NCI-H2081 (cell line): ENCODE measurements at regions not wholly inside any gene's neighbourhood (a gene's known extent, or its start where the extent isn't known, plus 50 kb on each side); places are given as distances from the start of the nearest gene placed in this dataset.

Experiments used
- DNase-seq, 2 experiments: peaks; one replicate each; lab custom pipeline; 2025; lab: John Stamatoyannopoulos, UW

DNA sequence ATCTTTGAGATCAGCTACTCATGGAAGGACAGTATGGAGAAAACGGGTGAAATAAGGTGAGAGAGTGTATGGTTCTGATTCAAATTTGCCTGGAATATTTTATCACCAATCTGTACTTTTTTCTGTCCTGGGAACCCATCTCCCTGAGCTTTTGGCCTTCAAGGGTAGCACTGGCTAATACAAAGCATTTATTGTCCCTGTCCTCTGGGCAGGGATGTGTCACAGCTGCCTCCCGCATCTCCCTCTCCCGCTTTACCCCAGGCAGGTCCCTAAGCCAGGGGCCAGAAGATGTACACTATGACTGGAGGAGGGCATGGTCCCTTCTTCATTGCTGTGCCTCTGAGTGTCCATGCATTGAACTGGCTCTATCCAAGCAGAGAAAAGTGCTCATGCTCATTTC lies 201.7 kb upstream of the CHRNA7 start:
- DNase-seq = no peak

DNA sequence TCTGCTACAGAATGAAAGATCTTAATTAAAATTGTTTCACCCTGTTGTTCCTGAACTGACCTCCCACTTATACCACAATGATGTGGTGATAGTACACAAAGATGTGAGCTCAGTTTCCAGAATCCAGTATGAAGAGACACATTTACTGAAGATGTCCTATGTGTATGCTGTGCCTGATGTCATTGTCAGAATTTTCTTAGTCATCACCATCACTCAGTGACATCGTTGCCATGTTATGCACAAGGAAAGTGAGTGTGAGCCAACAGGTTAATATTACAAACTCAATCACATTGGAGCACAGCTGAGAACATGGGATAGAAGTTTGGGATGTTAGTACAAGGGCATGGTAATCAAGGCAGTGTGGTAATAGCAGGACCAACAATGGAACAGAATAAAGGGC lies 199.7 kb upstream of the CHRNA7 start:
- DNase-seq = no peak

DNA sequence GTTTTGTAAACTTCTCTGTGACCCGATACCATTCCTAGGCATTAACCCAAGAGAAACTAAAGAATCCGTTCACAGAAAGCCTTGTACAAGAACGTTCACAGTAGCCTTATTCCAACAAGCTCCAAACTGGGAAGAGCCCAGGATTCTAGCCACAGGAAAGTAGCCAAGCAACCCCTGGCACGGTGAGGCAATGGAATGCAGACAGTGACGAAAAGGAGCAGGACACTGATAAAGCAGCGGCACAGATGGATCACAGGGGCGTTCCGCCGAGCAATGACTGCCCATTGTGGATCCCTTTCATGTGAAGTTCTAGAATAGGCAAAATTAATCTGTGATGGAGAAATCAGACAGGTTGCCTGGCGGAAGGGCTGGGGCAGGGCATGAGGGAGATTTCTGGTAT lies 198.7 kb upstream of the CHRNA7 start:
- DNase-seq = no peak

DNA sequence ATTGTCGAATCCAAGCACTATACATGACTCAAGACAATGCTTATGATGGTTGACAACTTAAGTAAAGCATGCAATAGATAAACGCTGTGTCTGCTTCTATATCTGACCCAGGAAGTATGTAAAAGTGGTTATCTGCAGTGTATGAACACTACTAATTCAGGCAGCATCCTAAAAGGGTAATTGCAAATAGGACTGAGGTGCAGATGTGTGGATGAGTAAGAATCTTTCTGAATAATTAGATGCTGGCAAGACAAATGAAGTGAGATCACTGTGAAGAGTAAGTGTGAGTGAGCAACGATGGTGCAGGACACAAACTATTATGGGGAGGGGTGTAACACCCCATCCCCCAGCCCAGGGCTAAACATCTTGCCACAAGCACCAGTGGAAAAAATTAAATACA lies 195.7 kb upstream of the CHRNA7 start:
- no peak for DNase-seq

DNA sequence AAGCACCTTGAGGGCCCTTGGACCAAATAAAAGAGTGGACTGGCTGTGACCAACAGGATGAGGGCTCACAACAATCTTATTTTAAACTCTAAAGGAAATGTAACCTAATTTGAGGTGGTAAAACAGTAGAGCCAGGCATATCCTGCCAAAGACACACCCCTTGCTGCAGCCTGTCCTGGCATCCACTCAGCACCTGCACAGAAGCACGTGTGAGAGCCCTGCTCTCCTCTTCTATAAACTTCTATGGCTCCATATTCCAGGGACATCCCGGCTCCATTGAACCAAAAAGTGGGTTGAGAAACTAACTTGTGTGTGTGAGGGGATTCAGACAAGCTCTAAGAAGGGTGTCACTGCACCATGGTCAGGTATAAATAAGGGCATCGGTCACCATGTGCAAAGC lies 190.9 kb upstream of the CHRNA7 start:
- no peak for DNase-seq

DNA sequence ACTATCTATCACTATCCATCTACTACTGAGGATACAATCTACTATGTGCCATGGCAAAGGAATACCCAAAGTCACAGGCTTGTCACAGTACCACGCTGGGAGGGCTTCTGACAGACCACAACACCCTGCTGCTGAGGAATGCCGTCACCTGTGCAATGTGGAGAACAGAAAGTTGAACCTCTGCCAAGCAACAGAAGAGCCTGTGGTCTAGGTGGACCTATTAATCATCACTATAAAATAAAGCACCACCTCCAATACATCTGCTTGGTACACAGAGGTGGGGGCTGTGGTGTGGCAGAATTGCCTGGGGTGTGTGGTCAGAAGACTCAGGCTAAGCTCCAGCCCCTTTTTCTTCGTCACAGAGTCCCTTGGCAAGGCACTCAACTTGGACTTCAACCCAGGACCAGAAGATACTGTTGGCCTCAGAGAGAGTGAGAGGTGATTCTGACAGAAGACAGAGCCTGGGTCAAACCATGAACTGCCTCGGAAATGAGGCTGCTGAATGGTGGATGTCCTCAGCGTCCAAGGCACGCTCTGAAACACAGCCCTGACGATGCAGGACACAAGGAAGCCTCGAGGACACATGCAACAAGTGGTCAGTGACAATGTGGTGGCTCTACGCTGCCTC lies 189.4 kb upstream of the CHRNA7 start:
- DNase-seq = no peak

DNA sequence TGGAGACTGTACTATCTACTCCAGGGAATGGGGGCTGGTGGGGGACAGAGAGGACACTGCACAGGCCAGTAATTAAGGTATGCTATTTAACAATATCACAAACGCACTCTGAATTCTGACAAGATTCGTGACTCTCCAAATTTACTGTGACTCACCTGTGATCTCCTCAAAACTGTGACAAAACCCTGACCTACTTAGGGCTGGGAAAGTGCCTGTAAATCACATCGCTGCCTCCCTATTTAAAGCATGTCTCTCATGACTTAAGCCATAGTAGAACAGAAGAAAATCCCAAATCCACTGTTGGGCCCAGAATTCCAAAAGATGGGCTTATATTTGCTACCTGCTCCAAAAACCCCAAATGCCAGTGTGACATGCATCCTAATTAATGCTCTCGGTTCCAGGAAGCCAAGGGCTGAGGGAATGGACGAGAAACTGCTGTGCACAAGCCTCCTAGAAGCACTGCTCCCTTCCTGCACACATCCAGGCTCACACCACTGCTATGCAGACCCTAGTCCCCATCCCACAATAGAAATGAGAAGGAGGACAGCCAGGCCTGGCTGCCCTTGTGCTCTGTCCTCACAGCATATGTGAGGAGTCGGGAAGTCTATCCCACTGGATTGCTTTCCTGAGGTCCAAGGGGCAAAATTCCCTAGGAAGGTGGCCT lies 187.7 kb upstream of the CHRNA7 start:
- no peak for DNase-seq

DNA sequence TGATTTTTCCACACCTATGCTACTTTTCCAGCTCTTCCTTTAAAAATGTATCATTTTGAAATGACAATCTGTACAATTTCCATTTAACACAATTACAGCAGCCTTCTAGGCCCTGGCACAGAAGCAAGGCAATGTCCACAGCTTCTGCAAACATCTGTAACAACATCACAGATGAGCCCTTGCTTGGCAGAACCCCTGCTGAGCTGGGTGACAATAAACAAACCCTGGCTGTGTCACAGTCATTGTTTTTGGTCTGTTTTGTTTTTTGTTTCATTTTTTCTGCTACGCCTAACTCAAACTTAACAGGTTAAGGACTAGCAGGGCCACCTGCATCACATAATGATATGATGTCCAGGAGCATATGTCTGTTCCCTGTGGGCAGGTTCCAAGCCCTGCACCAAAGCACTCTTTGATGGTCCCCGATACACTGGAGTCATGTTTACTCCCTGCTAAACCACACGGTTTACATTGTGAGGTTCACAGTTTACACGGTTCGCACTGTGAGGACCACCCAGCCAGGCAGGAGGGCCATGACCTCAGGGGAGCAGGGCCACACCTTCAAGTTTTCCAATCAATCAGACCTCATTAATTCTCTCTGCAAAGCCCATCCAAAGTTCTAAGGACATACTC lies 186.8 kb upstream of the CHRNA7 start:
- peak; percentile 1 to 41 for DNase-seq

DNA sequence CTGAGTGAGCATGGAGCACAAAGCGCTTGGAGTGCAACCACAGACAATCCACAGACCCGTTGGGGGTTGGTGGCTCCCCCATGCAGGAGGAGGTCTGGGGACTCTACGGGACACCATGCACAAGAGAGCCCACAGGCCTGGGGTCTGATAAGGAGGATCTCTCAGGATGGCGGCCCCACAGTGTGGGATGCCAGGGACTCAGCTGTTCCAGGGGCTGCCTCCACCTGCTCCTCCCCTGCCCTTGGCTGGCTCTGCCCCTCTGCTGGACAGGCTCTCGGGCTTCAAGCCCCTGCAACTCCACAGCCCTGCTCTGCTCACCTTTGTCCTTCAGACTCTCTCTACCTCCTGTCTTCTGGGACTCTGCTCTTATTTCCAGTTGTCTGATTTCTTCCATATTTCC lies 184.5 kb upstream of the CHRNA7 start:
- no peak for DNase-seq

DNA sequence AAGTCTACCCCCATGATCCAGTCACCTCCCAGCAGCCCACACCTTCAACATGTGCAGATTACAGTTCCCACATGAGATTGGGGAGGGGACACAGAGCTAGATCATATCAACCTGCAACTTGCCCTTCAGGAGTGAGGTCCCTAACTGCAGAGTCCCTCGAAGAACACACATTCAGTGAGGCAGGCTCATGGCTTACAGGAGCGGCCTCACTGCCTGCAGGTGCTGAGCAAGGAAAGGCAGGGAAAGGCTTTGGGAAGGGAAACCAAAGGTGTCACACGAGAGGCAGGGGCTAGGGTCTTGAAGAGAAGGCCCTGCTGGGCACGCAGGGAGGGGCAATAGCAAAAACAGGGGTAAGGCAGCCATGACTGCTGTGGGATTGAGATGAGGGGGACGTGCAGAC lies 182.4 kb upstream of the CHRNA7 start:
- no peak for DNase-seq

DNA sequence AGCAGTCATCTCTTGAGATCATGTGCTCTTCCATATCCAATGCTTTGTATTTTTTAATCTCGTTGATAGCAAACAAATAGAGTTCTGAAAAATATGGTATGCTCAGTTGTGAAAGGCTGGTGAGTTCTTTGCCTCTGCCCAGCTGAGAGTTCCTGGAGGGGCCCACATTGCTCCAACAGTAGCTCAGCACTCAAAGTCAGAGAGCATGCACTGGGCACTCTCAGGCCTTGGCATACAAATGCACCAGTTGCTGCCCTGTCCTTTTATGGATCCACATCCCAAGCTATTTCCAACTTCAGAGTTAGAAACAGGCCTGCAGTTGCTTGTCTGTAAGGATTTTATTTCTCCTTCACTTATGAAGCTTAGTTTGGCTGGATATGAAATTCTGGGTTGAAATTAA lies 181.7 kb upstream of the CHRNA7 start:
- DNase-seq = no peak

DNA sequence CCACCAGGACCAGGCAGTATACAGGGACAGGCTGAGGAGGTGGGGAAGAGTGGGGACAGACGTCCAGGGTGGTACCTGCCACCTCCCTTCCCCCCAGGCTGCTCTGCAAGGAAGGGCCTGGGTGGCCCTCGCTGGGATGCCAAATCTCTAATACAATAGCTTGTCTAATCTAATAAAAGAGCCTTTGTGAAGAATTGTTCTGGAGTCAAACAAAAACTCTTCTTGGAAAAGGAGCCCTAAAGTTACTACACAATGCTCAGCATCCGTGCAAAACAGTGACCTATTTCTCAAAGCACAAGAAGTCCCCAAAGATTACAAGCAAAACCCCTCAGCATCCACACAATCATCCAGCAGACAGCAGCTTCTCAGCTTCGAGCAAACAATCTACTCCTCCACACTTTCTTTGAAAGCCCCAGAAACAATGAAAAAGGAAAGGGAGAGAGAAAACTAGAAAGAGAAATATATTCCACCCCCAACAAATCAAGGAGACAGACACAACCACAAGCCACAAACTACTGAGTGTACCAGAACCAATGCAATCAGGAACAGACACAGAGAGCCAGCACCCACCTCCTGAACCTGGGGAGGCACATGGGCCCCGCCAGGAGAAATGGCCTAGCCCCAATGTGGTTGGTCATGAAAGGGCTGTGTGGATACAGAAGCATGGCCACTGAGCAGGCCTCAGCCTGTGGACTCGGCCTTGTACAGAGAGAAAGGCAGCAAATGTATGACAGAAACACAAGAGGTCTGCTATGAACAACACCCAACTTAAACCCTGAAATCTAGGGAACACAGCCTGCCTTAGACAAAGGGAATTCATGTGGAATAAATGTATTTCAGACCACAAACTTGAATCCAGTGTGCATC lies 177.1 kb upstream of the CHRNA7 start:
- DNase-seq = no peak

DNA sequence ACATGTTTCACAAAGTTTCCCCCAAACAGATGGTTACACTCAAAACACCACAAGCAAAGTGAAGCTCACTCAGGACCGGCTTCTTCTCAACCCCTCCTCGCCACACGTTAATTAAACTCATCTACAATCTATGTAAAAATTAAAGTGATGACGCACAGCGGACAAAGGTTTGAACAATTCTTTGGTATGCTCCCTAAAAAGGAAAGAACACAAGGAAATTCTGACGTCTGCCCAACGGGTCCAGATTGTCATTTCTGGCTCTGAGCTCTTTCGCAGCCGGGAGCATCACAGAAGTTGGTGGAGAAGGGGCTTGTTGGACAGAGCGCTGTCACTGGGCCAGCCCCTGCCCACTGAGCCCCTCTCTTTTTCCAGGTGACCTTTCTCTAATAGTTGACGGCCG lies 173.7 kb upstream of the CHRNA7 start:
- DNase-seq = no peak

DNA sequence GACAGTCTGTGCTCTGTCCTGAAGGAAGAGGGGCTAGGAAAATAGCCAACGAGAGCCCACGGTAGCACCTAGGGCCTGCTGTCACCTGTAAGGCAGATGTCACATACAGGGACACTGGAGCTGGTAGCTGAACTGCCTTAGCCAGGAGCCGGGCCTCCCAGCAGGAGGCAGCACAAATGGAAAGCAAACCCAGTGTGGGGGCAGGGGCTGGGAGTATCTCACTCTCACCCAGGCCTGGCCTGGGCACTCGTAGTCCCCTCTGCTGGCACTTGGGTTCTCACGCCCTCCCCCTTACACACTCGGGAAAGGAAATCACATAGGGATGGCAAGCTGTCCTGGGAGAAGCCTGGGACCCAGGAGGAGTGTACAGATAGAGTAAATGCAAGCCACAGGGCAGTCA lies 173.1 kb upstream of the CHRNA7 start:
- DNase-seq = no peak

DNA sequence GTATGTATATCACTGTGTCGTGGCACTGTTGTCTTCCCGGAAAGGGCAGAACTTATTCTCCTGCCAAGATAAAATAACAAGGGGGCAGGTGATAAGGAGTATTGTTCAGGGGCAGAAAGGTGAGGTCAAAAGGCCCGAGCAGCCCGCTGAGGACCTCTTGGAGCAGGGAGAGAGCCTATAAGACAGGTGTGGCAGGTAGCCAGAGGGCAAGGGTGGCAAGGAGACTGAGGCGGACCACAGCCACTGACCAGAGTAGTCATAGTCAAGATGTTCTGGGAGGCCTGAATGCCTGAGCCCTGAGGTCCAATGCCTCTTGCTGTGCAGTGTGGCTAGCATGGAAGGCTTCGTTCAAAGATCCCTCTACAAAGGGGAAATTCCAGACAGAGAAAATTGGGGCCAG lies 172.3 kb upstream of the CHRNA7 start:
- no peak for DNase-seq

DNA sequence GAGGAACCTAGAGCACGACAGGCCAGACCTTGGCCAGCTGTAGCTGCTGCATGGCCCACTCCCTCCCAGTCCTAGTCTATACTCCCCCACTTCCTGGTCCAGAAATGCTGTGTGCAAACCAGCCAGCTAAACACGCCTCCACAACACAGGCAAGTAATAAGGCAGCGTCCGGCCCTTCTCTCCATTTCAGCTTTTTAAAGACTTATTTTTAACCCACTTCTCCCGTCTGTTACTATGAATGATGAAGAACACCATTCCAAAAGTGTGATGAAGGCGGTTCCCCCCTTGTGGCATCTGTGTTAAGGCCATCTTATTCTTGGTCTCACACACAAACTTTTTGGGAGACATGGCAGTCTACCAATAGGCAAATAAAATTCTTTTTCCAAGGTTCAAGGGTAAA lies 164.1 kb upstream of the CHRNA7 start:
- DNase-seq = no peak

DNA sequence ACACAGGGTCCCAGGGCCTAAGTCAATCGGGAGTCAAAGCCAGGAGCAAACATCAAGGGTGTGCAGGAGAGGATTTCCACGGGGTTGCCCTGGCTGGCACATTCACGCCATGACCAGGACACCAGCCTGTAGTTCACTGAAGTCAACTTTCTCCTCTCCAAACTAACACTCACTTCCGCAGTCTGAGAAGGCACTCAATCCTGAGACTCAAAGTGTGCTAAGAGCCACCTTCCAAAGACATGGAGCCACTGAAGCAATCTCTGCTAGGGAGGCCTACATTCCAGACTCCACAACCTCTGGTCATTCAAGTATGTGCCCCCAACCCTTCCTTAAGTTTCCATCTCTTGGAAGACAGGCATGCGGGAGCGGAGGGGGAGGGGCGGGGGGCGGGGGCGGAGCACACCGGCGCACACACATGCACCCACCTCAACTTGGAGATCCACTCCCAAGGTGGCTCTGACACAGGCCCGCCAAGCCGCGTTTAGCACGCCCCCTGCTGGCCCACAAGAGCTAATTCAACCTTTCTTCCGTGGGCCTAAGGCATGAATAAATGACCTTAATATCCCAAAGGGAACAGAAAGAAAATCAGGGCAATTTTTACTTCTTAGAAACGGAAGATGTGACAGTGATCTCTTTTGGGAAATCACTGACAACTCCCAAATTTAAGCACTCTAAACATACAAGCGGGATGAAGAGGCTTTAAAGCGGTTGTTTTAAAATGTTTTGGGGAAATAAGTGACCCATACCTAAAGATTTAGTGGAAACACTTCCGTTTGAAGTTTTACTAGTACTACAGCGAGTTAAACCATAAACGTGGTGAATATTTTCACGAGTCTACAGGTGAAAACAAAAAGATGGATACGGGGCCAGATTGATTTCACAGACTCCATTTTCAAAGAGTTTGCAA lies 162.5 kb upstream of the CHRNA7 start:
- DNase-seq = peak; percentile 56 to 68

DNA sequence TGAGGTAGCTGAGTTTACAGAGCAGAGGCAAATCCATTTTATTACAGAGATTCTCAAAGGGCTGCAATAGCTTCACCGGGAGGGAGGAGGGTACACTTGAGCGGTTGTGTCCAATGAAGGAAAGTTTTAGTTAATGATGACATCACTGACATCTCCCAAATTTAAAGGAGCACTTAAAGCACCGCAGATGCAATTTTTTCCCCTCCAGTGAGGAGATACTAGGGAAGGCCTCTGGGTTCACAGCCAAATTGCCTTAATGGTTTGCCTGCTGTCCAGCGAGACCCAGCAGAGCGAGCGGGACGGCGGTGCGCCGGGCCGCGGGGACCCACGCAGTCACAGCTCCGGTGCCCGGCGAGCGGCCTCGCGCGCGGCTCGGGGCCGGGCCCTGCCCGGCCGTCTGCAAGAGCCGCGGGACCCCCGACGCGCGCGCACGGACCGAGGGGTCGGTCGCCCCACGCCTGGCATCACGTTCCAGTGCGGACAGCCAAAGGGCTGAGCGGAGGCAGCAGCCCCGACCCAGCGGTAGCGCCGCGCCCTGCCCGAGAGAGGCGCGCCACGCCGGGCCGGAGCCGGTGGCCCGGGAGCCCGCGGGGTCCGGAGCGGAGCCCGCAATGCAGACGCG lies 160.5 kb upstream of the CHRNA7 start:
- DNase-seq = peak in 1 of 2 experiments; percentile 35

DNA sequence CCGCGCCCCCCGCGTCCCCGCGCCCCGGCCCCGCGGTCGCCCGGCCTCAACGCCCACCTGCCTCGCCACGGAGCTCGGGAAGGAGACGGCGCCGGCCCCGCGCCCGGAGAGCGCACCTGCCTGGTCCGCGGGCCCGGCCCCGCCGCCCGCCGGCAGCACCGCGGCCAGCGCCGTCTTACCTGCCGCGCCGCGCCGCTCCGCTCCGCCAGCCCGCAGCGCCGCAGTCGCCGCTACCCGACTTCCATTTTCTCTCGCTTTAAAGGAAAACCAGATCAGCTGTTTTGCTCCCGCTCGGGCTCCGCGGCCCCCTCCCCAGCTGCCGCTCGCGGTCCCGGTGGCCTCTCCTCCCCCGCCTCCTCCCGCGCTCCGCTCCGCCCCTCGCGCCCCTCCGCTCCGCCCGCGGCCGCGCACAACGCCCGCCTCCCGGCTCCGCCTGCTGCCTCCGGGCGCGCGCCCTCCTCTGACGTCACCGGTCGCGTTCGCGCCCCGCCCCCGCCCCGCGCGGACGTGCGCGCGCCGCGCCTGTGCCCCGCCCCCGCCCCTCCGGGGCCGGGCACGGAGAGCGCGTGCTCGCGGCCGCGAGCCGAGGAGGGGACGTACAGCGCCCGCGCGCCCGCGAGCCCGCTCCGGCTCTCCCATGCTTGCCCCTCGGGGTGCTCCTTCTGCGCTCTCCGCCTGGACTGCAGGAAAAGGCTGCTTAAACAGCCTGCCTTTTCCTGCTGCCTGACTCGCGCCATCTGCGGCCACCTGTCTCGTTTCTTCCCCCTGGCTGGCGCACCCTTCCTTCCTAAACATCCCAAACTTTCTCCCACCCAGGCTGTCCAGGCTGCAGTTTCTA lies 159.8 kb upstream of the CHRNA7 start, which contains the start of gene OTUD7A:
Gene OTUD7A (minus strand): TSS at position 346 of the 838 bp plus-strand sequence.
- peak; percentile 87 to 94 for DNase-seq
